ENCODE measurements at regions not wholly inside any gene's neighbourhood (a gene's known extent, or its start where the extent isn't known, plus 50 kb on each side); places are given as distances from the start of the nearest gene placed in this dataset.

GRCh38 chr13:24006520-24007248 lies 109.4 kb upstream of the C1QTNF9B start:
- no peak overlapping the region for H3K9ac ChIP-seq
- no peaks in the 10 kb centered on the region for H4K20me1 ChIP-seq
- H3K4me1 ChIP-seq, result no peaks in the 10 kb centered on the region
- H3K36me3 ChIP-seq, result no peaks in the 10 kb centered on the region
- H3K27me3 ChIP-seq, result no peaks in the 10 kb centered on the region
- no peak overlapping the region for H3K4me3 ChIP-seq
- H3K4me2 ChIP-seq, result no peak overlapping the region
- TF ChIP-seq Cebpa-rat (IDR thresholded peaks at IDR 0.05), result no peak
- no peaks in the 10 kb centered on the region for H3K9me3 ChIP-seq
- H3K27ac ChIP-seq, result no peak overlapping the region

- Histone ChIP-seq H3K36me3 (no peaks in the 10 kb centered on the region), H4K20me1 (no peaks in the 10 kb centered on the region), H3K9ac (no peak overlapping the region), H3K4me2 (no peak overlapping the region), H3K4me3 (no peak overlapping the region), H3K9me3 (no peaks in the 10 kb centered on the region), H3K27me3 (no peaks in the 10 kb centered on the region), H3K27ac (no peak overlapping the region), H3K4me1 (no peaks in the 10 kb centered on the region)
- TF ChIP-seq Cebpa-rat (IDR thresholded peaks at IDR 0.05), result no peak
Observed at GRCh38 chr13:24007979-24008620, 110.8 kb upstream of the C1QTNF9B start.

GRCh38 chr13:24008679-24009078 lies 111.4 kb upstream of the C1QTNF9B start:
- H4K20me1 ChIP-seq, result no peaks in the 10 kb centered on the region
- H3K4me1 ChIP-seq, result no peaks in the 10 kb centered on the region
- H3K9ac ChIP-seq, result no peak overlapping the region
- H3K36me3 ChIP-seq, result no peaks in the 10 kb centered on the region
- no peak overlapping the region for H3K4me3 ChIP-seq
- no peak overlapping the region for H3K27ac ChIP-seq
- no peaks in the 10 kb centered on the region for H3K9me3 ChIP-seq
- TF ChIP-seq Cebpa-rat (IDR thresholded peaks at IDR 0.05), result no peak
- no peaks in the 10 kb centered on the region for H3K27me3 ChIP-seq
- no peak overlapping the region for H3K4me2 ChIP-seq

GRCh38 chr13:24011266-24011665 lies 114.0 kb upstream of the C1QTNF9B start:
- H3K9ac ChIP-seq, result no peak overlapping the region
- H3K4me2 ChIP-seq, result no peak overlapping the region
- no peak overlapping the region for H3K4me3 ChIP-seq
- H4K20me1 ChIP-seq, result no peaks in the 10 kb centered on the region
- H3K36me3 ChIP-seq, result no peaks in the 10 kb centered on the region
- no peaks in the 10 kb centered on the region for H3K9me3 ChIP-seq
- H3K4me1 ChIP-seq, result no peaks in the 10 kb centered on the region
- H3K27ac ChIP-seq, result no peak overlapping the region
- TF ChIP-seq Cebpa-rat (IDR thresholded peaks at IDR 0.05), result no peak
- no peaks in the 10 kb centered on the region for H3K27me3 ChIP-seq

GRCh38 chr13:24012648-24013047 lies 115.3 kb upstream of the C1QTNF9B start:
- no peak overlapping the region for H3K4me3 ChIP-seq
- no peaks in the 10 kb centered on the region for H3K9me3 ChIP-seq
- H3K4me1 ChIP-seq, result no peaks in the 10 kb centered on the region
- H4K20me1 ChIP-seq, result no peaks in the 10 kb centered on the region
- no peaks in the 10 kb centered on the region for H3K36me3 ChIP-seq
- no peaks in the 10 kb centered on the region for H3K27me3 ChIP-seq
- no peak overlapping the region for H3K4me2 ChIP-seq
- H3K9ac ChIP-seq, result no peak overlapping the region
- TF ChIP-seq Cebpa-rat (IDR thresholded peaks at IDR 0.05), result no peak
- no peak overlapping the region for H3K27ac ChIP-seq

GRCh38 chr13:24013189-24013588 lies 115.9 kb upstream of the C1QTNF9B start:
- H3K9ac ChIP-seq, result no peak overlapping the region
- no peak overlapping the region for H3K4me2 ChIP-seq
- no peak for TF ChIP-seq Cebpa-rat (IDR thresholded peaks at IDR 0.05)
- no peaks in the 10 kb centered on the region for H3K4me1 ChIP-seq
- H3K27ac ChIP-seq, result no peak overlapping the region
- no peaks in the 10 kb centered on the region for H3K36me3 ChIP-seq
- no peaks in the 10 kb centered on the region for H4K20me1 ChIP-seq
- no peak overlapping the region for H3K4me3 ChIP-seq
- no peaks in the 10 kb centered on the region for H3K27me3 ChIP-seq
- H3K9me3 ChIP-seq, result no peaks in the 10 kb centered on the region

GRCh38 chr13:24016046-24016445 lies 118.7 kb upstream of the C1QTNF9B start:
- no peaks in the 10 kb centered on the region for H3K4me1 ChIP-seq
- H3K27ac ChIP-seq, result no peak overlapping the region
- no peaks in the 10 kb centered on the region for H3K36me3 ChIP-seq
- no peaks in the 10 kb centered on the region for H3K9me3 ChIP-seq
- TF ChIP-seq Cebpa-rat (IDR thresholded peaks at IDR 0.05), result no peak
- H3K4me2 ChIP-seq, result no peak overlapping the region
- no peaks in the 10 kb centered on the region for H4K20me1 ChIP-seq
- no peaks in the 10 kb centered on the region for H3K27me3 ChIP-seq
- no peak overlapping the region for H3K4me3 ChIP-seq
- H3K9ac ChIP-seq, result no peak overlapping the region

- no peak overlapping the region for H3K4me2 ChIP-seq
- H3K9me3 ChIP-seq, result no peaks in the 10 kb centered on the region
- H3K4me1 ChIP-seq, result no peaks in the 10 kb centered on the region
- no peak overlapping the region for H3K9ac ChIP-seq
- no peaks in the 10 kb centered on the region for H4K20me1 ChIP-seq
- no peak overlapping the region for H3K27ac ChIP-seq
- no peaks in the 10 kb centered on the region for H3K36me3 ChIP-seq
- H3K27me3 ChIP-seq, result no peaks in the 10 kb centered on the region
- no peak for TF ChIP-seq Cebpa-rat (IDR thresholded peaks at IDR 0.05)
- H3K4me3 ChIP-seq, result no peak overlapping the region
Observed at GRCh38 chr13:24022568-24022967, 125.3 kb upstream of the C1QTNF9B start.

GRCh38 chr13:24023073-24023472 lies 125.8 kb upstream of the C1QTNF9B start:
- H3K36me3 ChIP-seq, result no peaks in the 10 kb centered on the region
- no peaks in the 10 kb centered on the region for H4K20me1 ChIP-seq
- no peaks in the 10 kb centered on the region for H3K27me3 ChIP-seq
- H3K4me3 ChIP-seq, result no peak overlapping the region
- no peak overlapping the region for H3K9ac ChIP-seq
- TF ChIP-seq Cebpa-rat (IDR thresholded peaks at IDR 0.05), result no peak
- H3K9me3 ChIP-seq, result no peaks in the 10 kb centered on the region
- H3K4me2 ChIP-seq, result no peak overlapping the region
- no peak overlapping the region for H3K27ac ChIP-seq
- H3K4me1 ChIP-seq, result no peaks in the 10 kb centered on the region

- no peak for TF ChIP-seq Cebpa-rat (IDR thresholded peaks at IDR 0.05)
- H3K27me3 ChIP-seq, result no peaks in the 10 kb centered on the region
- H3K4me3 ChIP-seq, result no peak overlapping the region
- no peaks in the 10 kb centered on the region for H3K9me3 ChIP-seq
- H3K27ac ChIP-seq, result no peak overlapping the region
- no peaks in the 10 kb centered on the region for H3K36me3 ChIP-seq
- H3K4me1 ChIP-seq, result no peaks in the 10 kb centered on the region
- no peak overlapping the region for H3K9ac ChIP-seq
- no peak overlapping the region for H3K4me2 ChIP-seq
- no peaks in the 10 kb centered on the region for H4K20me1 ChIP-seq
Observed at GRCh38 chr13:24027494-24027893, 130.2 kb upstream of the C1QTNF9B start.

All from BLaER1 (cell line).